ENCODE measurements at regions not wholly inside any gene's neighbourhood (a gene's known extent, or its start where the extent isn't known, plus 50 kb on each side); places are given as distances from the start of the nearest gene placed in this dataset.
"Not testable (repeated sequence)": the region's sequence is repeated elsewhere in the genome, so short reads cannot be mapped to it uniquely, and the experiment has no call there.

DNA sequence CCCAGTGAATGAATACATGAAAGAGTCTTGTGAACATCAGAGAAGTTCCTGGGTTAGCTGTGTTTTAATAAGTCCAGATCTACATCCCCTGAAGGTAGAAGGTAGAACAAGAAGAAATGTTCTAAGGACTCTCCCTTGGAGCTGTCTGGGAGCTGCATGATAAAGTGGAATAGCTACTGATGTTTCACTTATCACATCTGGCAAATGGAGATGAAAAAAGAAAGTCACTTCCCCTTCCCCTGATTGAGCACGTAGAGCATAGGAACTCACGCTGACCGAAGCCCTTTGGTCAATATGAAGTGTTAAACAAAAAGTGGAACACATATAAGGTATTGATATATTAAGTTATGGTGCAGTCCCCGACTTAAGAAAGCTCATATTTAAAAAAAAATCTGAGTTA is 53.2 kb upstream of the PARP1 start:
- ATAC-seq (no peak), DNase-seq (no peak)
- Histone ChIP-seq H3K4me1 (no peaks in the 10 kb centered on the region), H3K4me3 (no peak overlapping the region), H3K27me3 (ENCODE audit: low read depth) (no peaks in the 10 kb centered on the region), H3K27ac (no peak overlapping the region), H3K36me3 (no peaks in the 10 kb centered on the region), H3K9me3 (peaks cover 11% of the 10 kb centered on the region)
- intact Hi-C loops (cut with DNase I): no loop called here
- TF ChIP-seq, protein P1, sequence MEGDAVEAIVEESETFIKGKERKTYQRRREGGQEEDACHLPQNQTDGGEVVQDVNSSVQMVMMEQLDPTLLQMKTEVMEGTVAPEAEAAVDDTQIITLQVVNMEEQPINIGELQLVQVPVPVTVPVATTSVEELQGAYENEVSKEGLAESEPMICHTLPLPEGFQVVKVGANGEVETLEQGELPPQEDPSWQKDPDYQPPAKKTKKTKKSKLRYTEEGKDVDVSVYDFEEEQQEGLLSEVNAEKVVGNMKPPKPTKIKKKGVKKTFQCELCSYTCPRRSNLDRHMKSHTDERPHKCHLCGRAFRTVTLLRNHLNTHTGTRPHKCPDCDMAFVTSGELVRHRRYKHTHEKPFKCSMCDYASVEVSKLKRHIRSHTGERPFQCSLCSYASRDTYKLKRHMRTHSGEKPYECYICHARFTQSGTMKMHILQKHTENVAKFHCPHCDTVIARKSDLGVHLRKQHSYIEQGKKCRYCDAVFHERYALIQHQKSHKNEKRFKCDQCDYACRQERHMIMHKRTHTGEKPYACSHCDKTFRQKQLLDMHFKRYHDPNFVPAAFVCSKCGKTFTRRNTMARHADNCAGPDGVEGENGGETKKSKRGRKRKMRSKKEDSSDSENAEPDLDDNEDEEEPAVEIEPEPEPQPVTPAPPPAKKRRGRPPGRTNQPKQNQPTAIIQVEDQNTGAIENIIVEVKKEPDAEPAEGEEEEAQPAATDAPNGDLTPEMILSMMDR (IDR thresholded peaks at IDR 0.05): no peak

DNA sequence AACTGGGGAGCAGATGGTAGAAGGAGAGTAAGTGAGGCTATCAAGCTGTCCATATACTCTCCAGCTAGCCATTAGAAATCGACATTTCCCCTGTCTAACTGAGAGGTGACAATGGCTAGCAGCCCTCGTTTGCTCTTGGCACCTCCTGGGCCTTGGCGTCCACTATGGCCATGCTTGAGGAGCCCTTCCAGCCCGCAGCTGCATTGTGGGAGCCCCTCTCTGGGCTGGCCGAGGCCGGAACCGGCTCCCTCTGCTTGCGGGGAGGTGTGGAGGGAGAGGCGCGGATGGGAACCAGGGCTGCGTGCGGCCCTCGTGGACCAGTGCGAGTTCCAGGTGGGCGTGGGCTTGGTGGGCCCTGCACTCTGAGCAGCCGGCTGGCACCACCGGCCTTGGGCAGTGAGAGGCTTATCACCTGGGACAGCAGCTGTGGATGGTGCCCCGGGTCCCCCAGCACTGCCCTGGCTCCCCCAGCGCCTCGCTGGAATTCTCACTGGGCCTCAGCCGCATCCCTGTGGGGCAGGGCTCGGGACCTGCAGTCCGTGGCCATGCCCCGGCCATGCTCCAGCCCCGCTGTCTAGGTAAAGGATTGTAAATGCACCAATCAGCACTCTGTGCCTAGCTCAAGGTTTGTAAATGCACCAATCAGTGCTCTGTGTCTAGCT is 56.2 kb upstream of the PARP1 start:
- Histone ChIP-seq H3K4me1 (no peaks in the 10 kb centered on the region), H3K36me3 (no peaks in the 10 kb centered on the region), H3K27ac (no peak overlapping the region), H3K9me3 (peaks cover 11% of the 10 kb centered on the region), H3K27me3 (ENCODE audit: low read depth) (no peaks in the 10 kb centered on the region), H3K4me3 (no peak overlapping the region)
- DNase-seq: no peak
- intact Hi-C loops (cut with DNase I): no loop called here
- TF ChIP-seq, protein P1 (IDR thresholded peaks at IDR 0.05): no peak
- peak in 1 of 2 donors; percentile 32 for ATAC-seq

- H3K27ac ChIP-seq; H3K4me3 ChIP-seq; DNase-seq; ATAC-seq; H3K27me3 ChIP-seq (ENCODE audit: low read depth); H3K36me3 ChIP-seq; intact Hi-C loops (cut with DNase I); H3K4me1 ChIP-seq: not testable (repeated sequence)
- peaks cover 11% of the 10 kb centered on the region for H3K9me3 ChIP-seq
Observed at GRCh38 chr1:226464587-226464971, 56.7 kb upstream of the PARP1 start.

DNA sequence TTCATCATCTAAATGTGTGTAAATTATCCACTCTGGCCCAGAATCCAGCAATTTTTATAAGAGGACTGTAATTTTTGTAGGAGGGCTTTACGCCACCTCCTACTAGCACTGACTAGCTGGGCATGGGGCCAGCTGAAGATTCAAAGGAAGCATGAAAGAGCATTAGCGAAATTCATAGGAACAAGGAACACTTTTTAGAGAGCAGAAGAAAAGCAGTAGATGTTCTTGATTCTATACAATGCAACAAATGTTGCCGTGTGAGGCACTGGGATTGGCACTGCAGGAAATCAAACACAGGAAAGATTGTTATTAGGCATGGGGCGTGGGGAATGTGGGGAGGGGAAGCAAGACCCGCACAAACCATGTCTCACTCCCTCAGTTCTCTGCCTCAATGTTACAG is 58.4 kb upstream of the PARP1 start:
- TF ChIP-seq, protein P1 (IDR thresholded peaks at IDR 0.05): no peak
- intact Hi-C loops (cut with DNase I): no loop called here
- DNase-seq: no peak

GRCh38 chr1:226467443-226467842 is 59.5 kb upstream of the PARP1 start:
- no peaks in the 10 kb centered on the region for H3K27me3 ChIP-seq (ENCODE audit: low read depth)
- peaks cover 7% of the 10 kb centered on the region for H3K9me3 ChIP-seq
- no peak overlapping the region for H3K27ac ChIP-seq
- no peaks in the 10 kb centered on the region for H3K4me1 ChIP-seq
- intact Hi-C loops (cut with DNase I): no loop called here
- TF ChIP-seq, protein P1 (IDR thresholded peaks at IDR 0.05): no peak
- no peaks in the 10 kb centered on the region for H3K36me3 ChIP-seq
- no peak for ATAC-seq
- H3K4me3 ChIP-seq: no peak overlapping the region
- no peak for DNase-seq

More for the DNA sequence above, 58.4 kb upstream of the PARP1 start:
- Histone ChIP-seq H3K27ac (no peak overlapping the region), H3K36me3 (no peaks in the 10 kb centered on the region), H3K27me3 (ENCODE audit: low read depth) (no peaks in the 10 kb centered on the region), H3K4me3 (no peak overlapping the region), H3K4me1 (no peaks in the 10 kb centered on the region), H3K9me3 (peaks cover 11% of the 10 kb centered on the region)
- no peak for ATAC-seq

GRCh38 chr1:226470921-226471866 is 63.3 kb upstream of the PARP1 start:
- H3K9me3 ChIP-seq: no peaks in the 10 kb centered on the region
- H3K27me3 ChIP-seq (ENCODE audit: low read depth): no peaks in the 10 kb centered on the region
- intact Hi-C loops (cut with DNase I): no loop called here
- no peaks in the 10 kb centered on the region for H3K36me3 ChIP-seq
- ATAC-seq: no peak
- H3K4me3 ChIP-seq: no peak overlapping the region
- TF ChIP-seq, protein P1 (IDR thresholded peaks at IDR 0.05): no peak
- no peak for DNase-seq
- H3K27ac ChIP-seq: no peak overlapping the region
- no peaks in the 10 kb centered on the region for H3K4me1 ChIP-seq

Measured in lower lobe of right lung (tissue), 2 donors.